ENCODE measurements at regions not wholly inside any gene's neighbourhood (a gene's known extent, or its start where the extent isn't known, plus 50 kb on each side); places are given as distances from the start of the nearest gene placed in this dataset.

DNA sequence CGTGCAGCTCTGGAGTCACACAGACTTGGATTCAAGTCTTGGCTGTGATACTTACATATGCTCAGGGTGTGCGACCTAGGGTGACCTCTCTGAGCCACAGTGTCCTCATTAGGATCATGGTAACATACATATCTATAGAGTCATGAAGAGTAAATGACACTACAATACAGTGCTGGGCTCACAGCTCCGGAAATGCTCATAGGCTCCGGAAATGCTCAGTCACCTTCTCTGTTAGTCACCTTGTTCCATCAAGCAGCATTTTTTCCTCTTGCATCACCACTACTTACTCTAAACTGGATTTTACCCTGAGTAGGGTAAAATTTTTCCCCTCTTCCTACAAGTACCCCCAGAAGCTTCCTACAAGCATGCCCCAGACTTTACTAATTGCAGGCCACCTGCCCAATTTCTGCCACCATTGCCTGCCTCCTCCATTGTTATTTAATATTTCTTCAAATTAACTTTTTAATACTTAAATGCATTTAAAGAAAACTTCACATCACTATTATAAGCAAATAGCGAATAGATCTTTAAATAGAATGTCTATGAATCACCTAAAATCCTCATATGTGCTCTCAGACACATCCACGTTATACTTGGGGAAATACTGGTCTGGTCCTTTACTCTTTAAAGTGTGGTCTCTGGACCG, 147.6 kb upstream of the SPRY4 start (continued):
- TF ChIP-seq, protein P1, sequence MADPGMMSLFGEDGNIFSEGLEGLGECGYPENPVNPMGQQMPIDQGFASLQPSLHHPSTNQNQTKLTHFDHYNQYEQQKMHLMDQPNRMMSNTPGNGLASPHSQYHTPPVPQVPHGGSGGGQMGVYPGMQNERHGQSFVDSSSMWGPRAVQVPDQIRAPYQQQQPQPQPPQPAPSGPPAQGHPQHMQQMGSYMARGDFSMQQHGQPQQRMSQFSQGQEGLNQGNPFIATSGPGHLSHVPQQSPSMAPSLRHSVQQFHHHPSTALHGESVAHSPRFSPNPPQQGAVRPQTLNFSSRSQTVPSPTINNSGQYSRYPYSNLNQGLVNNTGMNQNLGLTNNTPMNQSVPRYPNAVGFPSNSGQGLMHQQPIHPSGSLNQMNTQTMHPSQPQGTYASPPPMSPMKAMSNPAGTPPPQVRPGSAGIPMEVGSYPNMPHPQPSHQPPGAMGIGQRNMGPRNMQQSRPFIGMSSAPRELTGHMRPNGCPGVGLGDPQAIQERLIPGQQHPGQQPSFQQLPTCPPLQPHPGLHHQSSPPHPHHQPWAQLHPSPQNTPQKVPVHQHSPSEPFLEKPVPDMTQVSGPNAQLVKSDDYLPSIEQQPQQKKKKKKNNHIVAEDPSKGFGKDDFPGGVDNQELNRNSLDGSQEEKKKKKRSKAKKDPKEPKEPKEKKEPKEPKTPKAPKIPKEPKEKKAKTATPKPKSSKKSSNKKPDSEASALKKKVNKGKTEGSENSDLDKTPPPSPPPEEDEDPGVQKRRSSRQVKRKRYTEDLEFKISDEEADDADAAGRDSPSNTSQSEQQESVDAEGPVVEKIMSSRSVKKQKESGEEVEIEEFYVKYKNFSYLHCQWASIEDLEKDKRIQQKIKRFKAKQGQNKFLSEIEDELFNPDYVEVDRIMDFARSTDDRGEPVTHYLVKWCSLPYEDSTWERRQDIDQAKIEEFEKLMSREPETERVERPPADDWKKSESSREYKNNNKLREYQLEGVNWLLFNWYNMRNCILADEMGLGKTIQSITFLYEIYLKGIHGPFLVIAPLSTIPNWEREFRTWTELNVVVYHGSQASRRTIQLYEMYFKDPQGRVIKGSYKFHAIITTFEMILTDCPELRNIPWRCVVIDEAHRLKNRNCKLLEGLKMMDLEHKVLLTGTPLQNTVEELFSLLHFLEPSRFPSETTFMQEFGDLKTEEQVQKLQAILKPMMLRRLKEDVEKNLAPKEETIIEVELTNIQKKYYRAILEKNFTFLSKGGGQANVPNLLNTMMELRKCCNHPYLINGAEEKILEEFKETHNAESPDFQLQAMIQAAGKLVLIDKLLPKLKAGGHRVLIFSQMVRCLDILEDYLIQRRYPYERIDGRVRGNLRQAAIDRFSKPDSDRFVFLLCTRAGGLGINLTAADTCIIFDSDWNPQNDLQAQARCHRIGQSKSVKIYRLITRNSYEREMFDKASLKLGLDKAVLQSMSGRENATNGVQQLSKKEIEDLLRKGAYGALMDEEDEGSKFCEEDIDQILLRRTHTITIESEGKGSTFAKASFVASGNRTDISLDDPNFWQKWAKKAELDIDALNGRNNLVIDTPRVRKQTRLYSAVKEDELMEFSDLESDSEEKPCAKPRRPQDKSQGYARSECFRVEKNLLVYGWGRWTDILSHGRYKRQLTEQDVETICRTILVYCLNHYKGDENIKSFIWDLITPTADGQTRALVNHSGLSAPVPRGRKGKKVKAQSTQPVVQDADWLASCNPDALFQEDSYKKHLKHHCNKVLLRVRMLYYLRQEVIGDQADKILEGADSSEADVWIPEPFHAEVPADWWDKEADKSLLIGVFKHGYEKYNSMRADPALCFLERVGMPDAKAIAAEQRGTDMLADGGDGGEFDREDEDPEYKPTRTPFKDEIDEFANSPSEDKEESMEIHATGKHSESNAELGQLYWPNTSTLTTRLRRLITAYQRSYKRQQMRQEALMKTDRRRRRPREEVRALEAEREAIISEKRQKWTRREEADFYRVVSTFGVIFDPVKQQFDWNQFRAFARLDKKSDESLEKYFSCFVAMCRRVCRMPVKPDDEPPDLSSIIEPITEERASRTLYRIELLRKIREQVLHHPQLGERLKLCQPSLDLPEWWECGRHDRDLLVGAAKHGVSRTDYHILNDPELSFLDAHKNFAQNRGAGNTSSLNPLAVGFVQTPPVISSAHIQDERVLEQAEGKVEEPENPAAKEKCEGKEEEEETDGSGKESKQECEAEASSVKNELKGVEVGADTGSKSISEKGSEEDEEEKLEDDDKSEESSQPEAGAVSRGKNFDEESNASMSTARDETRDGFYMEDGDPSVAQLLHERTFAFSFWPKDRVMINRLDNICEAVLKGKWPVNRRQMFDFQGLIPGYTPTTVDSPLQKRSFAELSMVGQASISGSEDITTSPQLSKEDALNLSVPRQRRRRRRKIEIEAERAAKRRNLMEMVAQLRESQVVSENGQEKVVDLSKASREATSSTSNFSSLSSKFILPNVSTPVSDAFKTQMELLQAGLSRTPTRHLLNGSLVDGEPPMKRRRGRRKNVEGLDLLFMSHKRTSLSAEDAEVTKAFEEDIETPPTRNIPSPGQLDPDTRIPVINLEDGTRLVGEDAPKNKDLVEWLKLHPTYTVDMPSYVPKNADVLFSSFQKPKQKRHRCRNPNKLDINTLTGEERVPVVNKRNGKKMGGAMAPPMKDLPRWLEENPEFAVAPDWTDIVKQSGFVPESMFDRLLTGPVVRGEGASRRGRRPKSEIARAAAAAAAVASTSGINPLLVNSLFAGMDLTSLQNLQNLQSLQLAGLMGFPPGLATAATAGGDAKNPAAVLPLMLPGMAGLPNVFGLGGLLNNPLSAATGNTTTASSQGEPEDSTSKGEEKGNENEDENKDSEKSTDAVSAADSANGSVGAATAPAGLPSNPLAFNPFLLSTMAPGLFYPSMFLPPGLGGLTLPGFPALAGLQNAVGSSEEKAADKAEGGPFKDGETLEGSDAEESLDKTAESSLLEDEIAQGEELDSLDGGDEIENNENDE (IDR thresholded peaks at IDR 0.05; ENCODE audit: low read depth, low read length): no peak
- TF ChIP-seq, protein P2, sequence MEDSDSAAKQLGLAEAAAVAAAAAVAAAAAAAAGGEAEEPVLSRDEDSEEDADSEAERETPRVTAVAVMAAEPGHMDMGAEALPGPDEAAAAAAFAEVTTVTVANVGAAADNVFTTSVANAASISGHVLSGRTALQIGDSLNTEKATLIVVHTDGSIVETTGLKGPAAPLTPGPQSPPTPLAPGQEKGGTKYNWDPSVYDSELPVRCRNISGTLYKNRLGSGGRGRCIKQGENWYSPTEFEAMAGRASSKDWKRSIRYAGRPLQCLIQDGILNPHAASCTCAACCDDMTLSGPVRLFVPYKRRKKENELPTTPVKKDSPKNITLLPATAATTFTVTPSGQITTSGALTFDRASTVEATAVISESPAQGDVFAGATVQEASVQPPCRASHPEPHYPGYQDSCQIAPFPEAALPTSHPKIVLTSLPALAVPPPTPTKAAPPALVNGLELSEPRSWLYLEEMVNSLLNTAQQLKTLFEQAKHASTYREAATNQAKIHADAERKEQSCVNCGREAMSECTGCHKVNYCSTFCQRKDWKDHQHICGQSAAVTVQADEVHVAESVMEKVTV (CRISPR knock-in tag; IDR thresholded peaks at IDR 0.05): no peak
- no peak for TF ChIP-seq SAFB2 (IDR thresholded peaks at IDR 0.05; ENCODE audit: borderline replicate concordance, low read depth, low read length, severe bottlenecking)
- TF ChIP-seq PHF21A (IDR thresholded peaks at IDR 0.05; ENCODE audit: borderline replicate concordance, low read depth): no peak
- TF ChIP-seq, protein P3, sequence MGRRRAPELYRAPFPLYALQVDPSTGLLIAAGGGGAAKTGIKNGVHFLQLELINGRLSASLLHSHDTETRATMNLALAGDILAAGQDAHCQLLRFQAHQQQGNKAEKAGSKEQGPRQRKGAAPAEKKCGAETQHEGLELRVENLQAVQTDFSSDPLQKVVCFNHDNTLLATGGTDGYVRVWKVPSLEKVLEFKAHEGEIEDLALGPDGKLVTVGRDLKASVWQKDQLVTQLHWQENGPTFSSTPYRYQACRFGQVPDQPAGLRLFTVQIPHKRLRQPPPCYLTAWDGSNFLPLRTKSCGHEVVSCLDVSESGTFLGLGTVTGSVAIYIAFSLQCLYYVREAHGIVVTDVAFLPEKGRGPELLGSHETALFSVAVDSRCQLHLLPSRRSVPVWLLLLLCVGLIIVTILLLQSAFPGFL (CRISPR knock-in tag; IDR thresholded peaks at IDR 0.05): no peak
- no peak for TF ChIP-seq HOXB6 (CRISPR knock-in tag; IDR thresholded peaks at IDR 0.05; ENCODE audit: borderline replicate concordance)
- no peak for TF ChIP-seq PRPF4 (IDR thresholded peaks at IDR 0.05; ENCODE audit: insufficient read depth, low read depth, low read length, poor library complexity, severe bottlenecking)
- no peak for TF ChIP-seq SRF (CRISPR knock-in tag; IDR thresholded peaks at IDR 0.05)
- no peak for TF ChIP-seq ZBTB1 (CRISPR knock-in tag; IDR thresholded peaks at IDR 0.05; ENCODE audit: borderline replicate concordance, low read depth)
- TF ChIP-seq FOXP1 (CRISPR knock-in tag; IDR thresholded peaks at IDR 0.05): no peak
- TF ChIP-seq TRIM28 (IDR thresholded peaks at IDR 0.05): no peak
- peak; percentile 65 for TF ChIP-seq DMBX1 (CRISPR knock-in tag; IDR thresholded peaks at IDR 0.05; ENCODE audit: borderline replicate concordance)

Data from K562 (cell line).